A673 (cell line): ENCODE measurements at regions not wholly inside any gene's neighbourhood (a gene's known extent, or its start where the extent isn't known, plus 50 kb on each side); places are given as distances from the start of the nearest gene placed in this dataset.

Experiments used
- BruUV-seq: library from RNA; stranded (reverse); fragments of 400-500 nt; replicated peaks from 2 replicates; lab custom pipeline; 2021; lab: Mats Ljungman, UMichigan
- CTCF ChIA-PET: fragments of 300-600 bp; sonication (Branson Sonifier 250); formaldehyde crosslinking; loops from one replicate; lab custom pipeline; 2022; ENCODE audit warnings: antibody characterized with exemption; lab: Charles Lee
- POLR2A ChIA-PET: fragments of 300-600 bp; sonication (Branson Sonifier 250); formaldehyde crosslinking; loops from one replicate; lab custom pipeline; 2022; ENCODE audit warnings: antibody characterized with exemption; ENCODE audit not compliant: low non-redundant PET; lab: Charles Lee
- DNase-seq: peaks from one replicate; pipeline ENCODE4 v3.0.0-alpha.2; 2015; ENCODE audit warnings: low spot score
- H3K27ac ChIP-seq: fragments of 200-600 bp; sonication (generic); 2 replicates; pipeline ENCODE4 v1.5.1; 2016; ENCODE audit warnings: mixed run types, low read depth, mild to moderate bottlenecking, mixed read lengths, antibody characterized with exemption, low read length; ENCODE audit not compliant: poor library complexity, severe bottlenecking
- H3K27me3 ChIP-seq: fragments of 200-600 bp; sonication (generic); replicated peaks from 2 replicates; pipeline ENCODE4 v1.6.1; 2017; ENCODE audit warnings: mixed run types, low read depth, mild to moderate bottlenecking, mixed read lengths, antibody characterized with exemption, low read length; ENCODE audit not compliant: insufficient read depth, poor library complexity
- H3K36me3 ChIP-seq: fragments of 200-600 bp; sonication (generic); 2 replicates; pipeline ENCODE4 v1.6.1; 2016; ENCODE audit warnings: mixed run types, mild to moderate bottlenecking, mixed read lengths, antibody characterized with exemption, low read length; ENCODE audit not compliant: insufficient read depth, poor library complexity, severe bottlenecking
- H3K4me1 ChIP-seq: fragments of 200-600 bp; sonication (generic); 2 replicates; pipeline ENCODE4 v1.6.1; 2017; ENCODE audit warnings: mixed run types, mild to moderate bottlenecking, mixed read lengths, antibody characterized with exemption, low read length; ENCODE audit not compliant: insufficient read depth, poor library complexity, severe bottlenecking
- H3K4me3 ChIP-seq: fragments of 200-600 bp; sonication (generic); 2 replicates; pipeline ENCODE4 v1.5.1; 2016; ENCODE audit warnings: low read depth, mixed run types, mild to moderate bottlenecking, mixed read lengths, low read length; ENCODE audit not compliant: poor library complexity, severe bottlenecking
- H3K9me3 ChIP-seq: fragments of 200-600 bp; sonication (generic); 2 replicates; pipeline ENCODE4 v1.6.1; 2016; ENCODE audit warnings: mixed run types, low read depth, mild to moderate bottlenecking, mixed read lengths, antibody characterized with exemption, low read length; ENCODE audit not compliant: poor library complexity, severe bottlenecking
- CTCF ChIP-seq: fragments of 300-800, 200-600 bp; sonication (generic); conservative IDR thresholded peaks from 2 replicates; pipeline ENCODE4 v1.5.1; 2017; ENCODE audit warnings: low read depth, mild to moderate bottlenecking, antibody characterized with exemption, low read length, moderate library complexity, mixed read lengths
- EZH2 ChIP-seq: fragments of 200-600 bp; sonication (generic); IDR thresholded peaks from 2 replicates; pipeline ENCODE4 v1.6.1; 2017; ENCODE audit warnings: borderline replicate concordance, low read depth, mild to moderate bottlenecking, mixed read lengths, antibody characterized with exemption, low read length; ENCODE audit not compliant: poor library complexity, severe bottlenecking
- intact Hi-C: fragments of 100-400 bp; cut with micrococcal nuclease; formaldehyde crosslinking; loops from one replicate; pipeline ENCODE4 v1.10.0; 2022; ENCODE audit not compliant: unreplicated experiment

GRCh38 chr9:7304627-7304995, 495.0 kb downstream of the DMAC1 start:
- no peaks in the 10 kb centered on the region for H3K36me3 ChIP-seq
- no peak for DNase-seq
- ChIA-PET POLR2A (no interaction called here), CTCF (no interaction called here)
- peaks cover 14% of the 10 kb centered on the region for H3K9me3 ChIP-seq
- no peaks in the 10 kb centered on the region for H3K4me1 ChIP-seq
- no peak overlapping the region for H3K27ac ChIP-seq
- intact Hi-C loops: no loop called here
- H3K4me3 ChIP-seq: no peak overlapping the region
- H3K27me3 ChIP-seq: peaks cover 6% of the 10 kb centered on the region
- no peak for TF ChIP-seq CTCF
- no peak for TF ChIP-seq EZH2
- no TSS peak for BruUV-seq

- H3K4me1 ChIP-seq: no peaks in the 10 kb centered on the region
- H3K36me3 ChIP-seq: no peaks in the 10 kb centered on the region
- H3K9me3 ChIP-seq: peaks cover 11% of the 10 kb centered on the region
- intact Hi-C loops: no loop called here
- CTCF ChIA-PET: no interaction called here
- no peak for TF ChIP-seq CTCF
- TF ChIP-seq EZH2: no peak
- no peak overlapping the region for H3K4me3 ChIP-seq
- peaks cover 6% of the 10 kb centered on the region for H3K27me3 ChIP-seq
- POLR2A ChIA-PET: no interaction called here
- peak; percentile 9 for DNase-seq
- no peak overlapping the region for H3K27ac ChIP-seq
- BruUV-seq: no TSS peak
Observed at GRCh38 chr9:7303907-7304626, 495.5 kb downstream of the DMAC1 start.

GRCh38 chr9:7300484-7300883, 499.1 kb downstream of the DMAC1 start:
- Histone ChIP-seq H3K4me3 (no peak overlapping the region), H3K36me3 (no peaks in the 10 kb centered on the region), H3K9me3 (no peaks in the 10 kb centered on the region), H3K27me3 (peaks cover 6% of the 10 kb centered on the region), H3K27ac (no peak overlapping the region), H3K4me1 (no peaks in the 10 kb centered on the region)
- ChIA-PET CTCF (no interaction called here), POLR2A (no interaction called here)
- DNase-seq: no peak
- no peak for TF ChIP-seq CTCF
- TF ChIP-seq EZH2: no peak
- intact Hi-C loops: no loop called here
- no TSS peak for BruUV-seq
